ENCODE measurements at regions not wholly inside any gene's neighbourhood (a gene's known extent, or its start where the extent isn't known, plus 50 kb on each side); places are given as distances from the start of the nearest gene placed in this dataset.

- no peak for TF ChIP-seq CTCF (IDR thresholded peaks at IDR 0.05)
- TF ChIP-seq POLR2AphosphoS5 (IDR thresholded peaks at IDR 0.05): no peak
Measured at GRCh38 chr2:164368896-164369295, 252.4 kb downstream of the GRB14 start.
